Omental fat pad (tissue), 3 donors: ENCODE measurements at regions not wholly inside any gene's neighbourhood (a gene's known extent, or its start where the extent isn't known, plus 50 kb on each side); places are given as distances from the start of the nearest gene placed in this dataset.

ENCODE experiments used
- ATAC-seq: fragments of 150-250 bp; one replicate; pipeline ENCODE4 v1.9.1; 2016; ENCODE audit warnings: mild to moderate bottlenecking, moderate library complexity; ENCODE audit not compliant: low FRiP score
- DNase-seq: peaks from one replicate; pipeline ENCODE4 v3.0.0-alpha.2; 2019; ENCODE audit warnings: low spot score
- CTCF ChIP-seq, 3 donors: fragments of 450-650 bp; IDR thresholded peaks; one replicate each; pipeline ENCODE4 v1.5.1; 2016 to 2017; ENCODE audit warnings: antibody characterized with exemption in 3 of 3, mild to moderate bottlenecking in 3 of 3, moderate library complexity in 2 of 3

GRCh38 chr20:12179692-12180091, 262.0 kb downstream of the BTBD3 start:
- DNase-seq, result no peak
- TF ChIP-seq CTCF (IDR thresholded peaks at IDR 0.05), result no peak
- no peak for ATAC-seq

- no peak for TF ChIP-seq CTCF (IDR thresholded peaks at IDR 0.05)
- no peak for ATAC-seq
- DNase-seq, result no peak
These were observed 262.5 kb downstream of the BTBD3 start for GRCh38 chr20:12180107-12180661.

GRCh38 chr20:12198281-12198680, 280.6 kb downstream of the BTBD3 start:
- ATAC-seq, result no peak
- no peak for DNase-seq
- TF ChIP-seq CTCF (IDR thresholded peaks at IDR 0.05), result no peak

- no peak for TF ChIP-seq CTCF (IDR thresholded peaks at IDR 0.05)
- DNase-seq (no peak), ATAC-seq (no peak)
These were observed 282.0 kb downstream of the BTBD3 start for GRCh38 chr20:12199703-12200102.

- no peak for TF ChIP-seq CTCF (IDR thresholded peaks at IDR 0.05)
- ATAC-seq (no peak), DNase-seq (no peak)
These were observed 283.7 kb downstream of the BTBD3 start for GRCh38 chr20:12201289-12201991.

GRCh38 chr20:12203399-12203798, 285.7 kb downstream of the BTBD3 start:
- no peak for ATAC-seq
- TF ChIP-seq CTCF (IDR thresholded peaks at IDR 0.05), result no peak

GRCh38 chr20:12203981-12204380, 286.3 kb downstream of the BTBD3 start:
- no peak for ATAC-seq
- TF ChIP-seq CTCF (IDR thresholded peaks at IDR 0.05), result no peak
- DNase-seq, result no peak

More at GRCh38 chr20:12203399-12203798, 285.7 kb downstream of the BTBD3 start:
- no peak for DNase-seq
